GM23248 (cell line): ENCODE measurements at regions not wholly inside any gene's neighbourhood (a gene's known extent, or its start where the extent isn't known, plus 50 kb on each side); places are given as distances from the start of the nearest gene placed in this dataset.

Source experiments
- DNase-seq: peaks from one replicate; pipeline ENCODE4 v3.0.0-alpha.2; 2015
- H2AFZ ChIP-seq: fragments of 200-600 bp; sonication (generic); 2 replicates; pipeline ENCODE4 v1.6.1; 2016; ENCODE audit warnings: antibody characterized with exemption
- H3F3A ChIP-seq: fragments of 200-600 bp; sonication (generic); 2 replicates; pipeline ENCODE4 v1.6.1; 2016; ENCODE audit warnings: mild to moderate bottlenecking, antibody characterized with exemption, mixed run types; ENCODE audit not compliant: insufficient read depth
- H3K27ac ChIP-seq: fragments of 200-600 bp; sonication (generic); 2 replicates; pipeline ENCODE4 v1.5.1; 2016; ENCODE audit warnings: mild to moderate bottlenecking
- H3K27me3 ChIP-seq: fragments of 200-600 bp; sonication (generic); replicated peaks from 2 replicates; pipeline ENCODE4 v1.6.1; 2016; ENCODE audit warnings: mild to moderate bottlenecking; ENCODE audit not compliant: insufficient read depth
- H3K36me3 ChIP-seq: fragments of 200-600 bp; sonication (generic); 2 replicates; pipeline ENCODE4 v1.6.1; 2016; ENCODE audit warnings: low read depth, mild to moderate bottlenecking
- H3K4me1 ChIP-seq: fragments of 200-600 bp; sonication (generic); 2 replicates; pipeline ENCODE4 v1.6.1; 2016; ENCODE audit warnings: mild to moderate bottlenecking; ENCODE audit not compliant: insufficient read depth
- H3K4me2 ChIP-seq: fragments of 200-600 bp; sonication (generic); one replicate; pipeline ENCODE4 v1.6.1; 2016; ENCODE audit warnings: mild to moderate bottlenecking; ENCODE audit not compliant: unreplicated experiment
- H3K4me3 ChIP-seq: fragments of 200-600 bp; sonication (generic); 2 replicates; pipeline ENCODE4 v1.5.1; 2016; ENCODE audit warnings: mild to moderate bottlenecking
- H3K79me2 ChIP-seq: fragments of 200-600 bp; sonication (generic); 2 replicates; pipeline ENCODE4 v1.6.1; 2016; ENCODE audit warnings: mild to moderate bottlenecking; ENCODE audit not compliant: insufficient read depth
- H3K9ac ChIP-seq: fragments of 200-600 bp; sonication (generic); 2 replicates; pipeline ENCODE4 v1.6.1; 2016; ENCODE audit warnings: mild to moderate bottlenecking
- H3K9me2 ChIP-seq: fragments of 200-600 bp; sonication (generic); 2 replicates; pipeline ENCODE4 v1.6.1; 2016; ENCODE audit warnings: mixed run types, mild to moderate bottlenecking, moderate library complexity; ENCODE audit not compliant: insufficient read depth
- H3K9me3 ChIP-seq: fragments of 200-600 bp; sonication (generic); one replicate; pipeline ENCODE4 v1.6.1; 2017; ENCODE audit warnings: low read depth
- H4K20me1 ChIP-seq: fragments of 200-600 bp; sonication (generic); 2 replicates; pipeline ENCODE4 v1.6.0; 2016; ENCODE audit not compliant: insufficient read depth
- EZH2 ChIP-seq: fragments of 200-600 bp; sonication (generic); IDR thresholded peaks from 2 replicates; pipeline ENCODE4 v1.6.1; 2018; ENCODE audit warnings: antibody characterized with exemption, mild to moderate bottlenecking; ENCODE audit not compliant: insufficient read depth, poor library complexity, severe bottlenecking
- EZH2phosphoT487 ChIP-seq: fragments of 200-600 bp; sonication (generic); IDR thresholded peaks from 2 replicates; pipeline ENCODE4 v1.6.1; 2018; ENCODE audit warnings: antibody characterized with exemption, moderate library complexity, mild to moderate bottlenecking, low read depth; ENCODE audit not compliant: insufficient read depth
- WGBS, 2 experiments: methylation state at CpG; one replicate each; pipeline ENCODE4 v1.1.6; 2015 to 2017; ENCODE audit warnings: low lambda C conversion rate in 2 of 2, low coverage in 1 of 2; ENCODE audit errors: missing lambda C conversion rate in 2 of 2; 5-methylcytosine and 5-hydroxymethylcytosine counted together
- in situ Hi-C: fragments of 300-500 bp; cut with MboI; formaldehyde crosslinking; loops from 2 replicates; pipeline ENCODE4 v1.15.0; 2020

GRCh38 chr9:30713243-30713642, 1671.2 kb upstream of the ACO1 start:
- Histone ChIP-seq H2AFZ (no peak overlapping the region), H3F3A (no peaks in the 10 kb centered on the region), H3K79me2 (no peaks in the 10 kb centered on the region), H3K27ac (no peak overlapping the region), H4K20me1 (no peaks in the 10 kb centered on the region), H3K36me3 (no peaks in the 10 kb centered on the region), H3K27me3 (no peaks in the 10 kb centered on the region), H3K9me2 (no peaks in the 10 kb centered on the region), H3K9me3 (no peaks in the 10 kb centered on the region), H3K4me1 (no peaks in the 10 kb centered on the region), H3K4me2 (no peak overlapping the region), H3K9ac (no peak overlapping the region), H3K4me3 (no peak overlapping the region)
- TF ChIP-seq EZH2 (no peak), EZH2phosphoT487 (no peak)
- no peak for DNase-seq
- in situ Hi-C loops, result no loop called here

DNA sequence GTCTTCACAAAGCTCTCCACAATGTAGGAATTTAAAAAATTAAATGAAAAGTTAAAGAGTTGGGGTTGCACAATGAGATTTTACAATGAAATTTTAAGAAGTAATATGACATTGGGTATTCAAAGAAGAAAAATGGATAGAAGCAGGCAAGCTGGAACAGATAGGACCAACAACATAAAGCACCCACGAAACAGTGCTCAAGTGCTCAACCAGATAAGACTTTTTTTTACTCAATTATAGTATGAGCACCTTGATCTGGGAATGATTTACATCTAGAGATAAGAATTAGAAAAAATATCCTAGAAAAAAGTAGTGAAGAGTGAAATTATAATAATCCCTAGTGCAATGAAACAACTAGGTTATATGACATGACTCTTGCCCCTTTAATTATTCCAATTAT, 1670.1 kb upstream of the ACO1 start:
- H2AFZ ChIP-seq, result no peak overlapping the region
- no peaks in the 10 kb centered on the region for H3K79me2 ChIP-seq
- H3K9me3 ChIP-seq, result no peaks in the 10 kb centered on the region
- in situ Hi-C loops, result no loop called here
- H3K4me3 ChIP-seq, result no peak overlapping the region
- DNase-seq, result no peak
- no peak overlapping the region for H3K9ac ChIP-seq
- H3K4me2 ChIP-seq, result no peak overlapping the region
- WGBS, 2 experiments, result 3 to 5% methylated on average over 1 of the region's 1 CpG
- H4K20me1 ChIP-seq, result no peaks in the 10 kb centered on the region
- no peaks in the 10 kb centered on the region for H3K36me3 ChIP-seq
- no peaks in the 10 kb centered on the region for H3K4me1 ChIP-seq
- H3F3A ChIP-seq, result no peaks in the 10 kb centered on the region
- H3K9me2 ChIP-seq, result no peaks in the 10 kb centered on the region
- H3K27ac ChIP-seq, result no peak overlapping the region
- no peak for TF ChIP-seq EZH2
- no peak for TF ChIP-seq EZH2phosphoT487
- H3K27me3 ChIP-seq, result no peaks in the 10 kb centered on the region

DNA sequence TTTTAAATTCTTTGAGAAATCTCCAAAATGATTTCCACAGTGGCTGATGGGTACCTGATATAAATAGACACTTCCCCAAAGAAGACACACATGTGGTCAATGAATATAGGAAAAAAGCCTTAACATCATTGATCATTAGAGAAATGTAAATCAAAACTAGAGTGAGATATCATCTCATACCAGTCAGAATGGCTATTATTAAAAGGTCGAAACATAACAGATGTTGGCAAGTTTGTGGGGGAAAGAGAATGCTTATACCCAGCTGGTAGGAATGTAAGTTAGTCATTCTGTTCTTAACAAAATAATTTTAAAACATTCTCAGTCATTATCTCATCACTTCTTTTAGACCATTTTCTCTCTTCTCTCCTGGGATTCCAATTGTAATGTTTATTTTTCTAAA, 1666.0 kb upstream of the ACO1 start:
- TF ChIP-seq EZH2phosphoT487 (no peak), EZH2 (no peak)
- Histone ChIP-seq H3K9me2 (no peaks in the 10 kb centered on the region), H3K9me3 (no peaks in the 10 kb centered on the region), H3K9ac (no peak overlapping the region), H3K27me3 (no peaks in the 10 kb centered on the region), H4K20me1 (no peaks in the 10 kb centered on the region), H3K79me2 (no peaks in the 10 kb centered on the region), H2AFZ (no peak overlapping the region), H3K4me1 (no peaks in the 10 kb centered on the region), H3K36me3 (no peaks in the 10 kb centered on the region), H3K4me3 (no peak overlapping the region), H3K4me2 (no peak overlapping the region), H3K27ac (no peak overlapping the region), H3F3A (no peaks in the 10 kb centered on the region)
- WGBS, 2 experiments, result 5 to 9% methylated on average over 1 of the region's 1 CpG
- no peak for DNase-seq
- in situ Hi-C loops, result no loop called here

DNA sequence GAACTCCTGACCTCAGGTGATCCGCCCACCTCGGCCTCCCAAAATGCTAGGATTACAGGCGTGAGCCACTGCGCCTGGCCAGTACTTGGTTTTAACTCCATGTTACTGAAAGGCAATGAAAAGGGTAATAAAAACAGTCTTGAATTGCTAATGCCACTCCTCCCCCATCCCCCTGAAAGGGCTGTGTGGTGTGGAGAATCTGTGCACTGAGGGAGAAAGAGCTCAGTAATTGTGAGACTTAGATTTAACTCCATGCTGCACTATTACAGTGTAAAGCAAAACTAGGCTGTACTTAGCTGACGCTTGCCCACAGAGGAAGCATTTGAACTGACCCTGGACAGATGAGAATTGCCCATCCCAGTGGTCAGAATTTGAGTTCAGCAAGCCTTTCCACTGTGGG, 1662.4 kb upstream of the ACO1 start:
- Histone ChIP-seq H3K9ac (no peak overlapping the region), H3K79me2 (no peaks in the 10 kb centered on the region), H3K4me1 (no peaks in the 10 kb centered on the region), H3K27me3 (no peaks in the 10 kb centered on the region), H3K27ac (no peak overlapping the region), H4K20me1 (no peaks in the 10 kb centered on the region), H3K9me3 (no peaks in the 10 kb centered on the region), H3F3A (no peaks in the 10 kb centered on the region), H3K36me3 (no peaks in the 10 kb centered on the region), H2AFZ (no peak overlapping the region), H3K4me2 (no peak overlapping the region), H3K9me2 (peaks cover 1% of the 10 kb centered on the region; the same call in 1 of the 2 replicates), H3K4me3 (no peak overlapping the region)
- DNase-seq, result no peak
- in situ Hi-C loops, result no loop called here
- TF ChIP-seq EZH2phosphoT487 (no peak), EZH2 (no peak)
- 51 to 59% methylated on average over 5 of the region's 5 CpGs for WGBS, 2 experiments

GRCh38 chr9:30723656-30724055, 1660.8 kb upstream of the ACO1 start:
- no peaks in the 10 kb centered on the region for H3F3A ChIP-seq
- no peak for DNase-seq
- no peak overlapping the region for H3K9ac ChIP-seq
- no peak overlapping the region for H3K4me2 ChIP-seq
- no peaks in the 10 kb centered on the region for H3K27me3 ChIP-seq
- no peak overlapping the region for H3K4me3 ChIP-seq
- no peaks in the 10 kb centered on the region for H3K79me2 ChIP-seq
- 46 to 52% methylated on average over 4 of the region's 4 CpGs for WGBS, 2 experiments
- peaks cover 2% of the 10 kb centered on the region; the same call in 1 of the 2 replicates for H3K9me2 ChIP-seq
- in situ Hi-C loops, result no loop called here
- H3K27ac ChIP-seq, result no peak overlapping the region
- no peaks in the 10 kb centered on the region for H3K4me1 ChIP-seq
- no peaks in the 10 kb centered on the region for H3K36me3 ChIP-seq
- no peaks in the 10 kb centered on the region for H3K9me3 ChIP-seq
- TF ChIP-seq EZH2phosphoT487 (no peak), EZH2 (no peak)
- no peaks in the 10 kb centered on the region for H4K20me1 ChIP-seq
- no peak overlapping the region for H2AFZ ChIP-seq
